ENCODE measurements at regions not wholly inside any gene's neighbourhood (a gene's known extent, or its start where the extent isn't known, plus 50 kb on each side); places are given as distances from the start of the nearest gene placed in this dataset.

DNA sequence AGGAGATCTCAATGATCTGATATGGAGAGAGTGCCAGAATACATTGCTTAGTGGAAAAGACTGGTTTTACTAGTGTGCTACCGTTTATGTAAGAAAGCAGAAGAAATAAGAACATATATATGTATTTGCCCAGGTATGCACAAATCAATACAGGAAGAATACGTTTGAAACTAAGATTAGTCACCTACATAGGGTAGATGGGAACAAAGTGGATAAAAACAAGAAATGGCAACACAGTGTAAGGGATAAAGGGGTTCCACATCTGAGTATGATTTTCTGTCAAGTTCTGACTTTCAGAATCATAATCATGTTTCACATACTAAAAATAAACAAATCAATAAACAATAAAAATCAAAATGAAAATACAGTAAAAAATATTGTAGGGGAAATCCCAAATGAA, 148.6 kb upstream of the NAMPT start:
- no peak for TF ChIP-seq ZFX (IDR thresholded peaks at IDR 0.05; ENCODE audit: borderline replicate concordance)
- TF ChIP-seq, protein P1, sequence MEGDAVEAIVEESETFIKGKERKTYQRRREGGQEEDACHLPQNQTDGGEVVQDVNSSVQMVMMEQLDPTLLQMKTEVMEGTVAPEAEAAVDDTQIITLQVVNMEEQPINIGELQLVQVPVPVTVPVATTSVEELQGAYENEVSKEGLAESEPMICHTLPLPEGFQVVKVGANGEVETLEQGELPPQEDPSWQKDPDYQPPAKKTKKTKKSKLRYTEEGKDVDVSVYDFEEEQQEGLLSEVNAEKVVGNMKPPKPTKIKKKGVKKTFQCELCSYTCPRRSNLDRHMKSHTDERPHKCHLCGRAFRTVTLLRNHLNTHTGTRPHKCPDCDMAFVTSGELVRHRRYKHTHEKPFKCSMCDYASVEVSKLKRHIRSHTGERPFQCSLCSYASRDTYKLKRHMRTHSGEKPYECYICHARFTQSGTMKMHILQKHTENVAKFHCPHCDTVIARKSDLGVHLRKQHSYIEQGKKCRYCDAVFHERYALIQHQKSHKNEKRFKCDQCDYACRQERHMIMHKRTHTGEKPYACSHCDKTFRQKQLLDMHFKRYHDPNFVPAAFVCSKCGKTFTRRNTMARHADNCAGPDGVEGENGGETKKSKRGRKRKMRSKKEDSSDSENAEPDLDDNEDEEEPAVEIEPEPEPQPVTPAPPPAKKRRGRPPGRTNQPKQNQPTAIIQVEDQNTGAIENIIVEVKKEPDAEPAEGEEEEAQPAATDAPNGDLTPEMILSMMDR (IDR thresholded peaks at IDR 0.05) = no peak
- H3K27ac ChIP-seq = no peak overlapping the region

DNA sequence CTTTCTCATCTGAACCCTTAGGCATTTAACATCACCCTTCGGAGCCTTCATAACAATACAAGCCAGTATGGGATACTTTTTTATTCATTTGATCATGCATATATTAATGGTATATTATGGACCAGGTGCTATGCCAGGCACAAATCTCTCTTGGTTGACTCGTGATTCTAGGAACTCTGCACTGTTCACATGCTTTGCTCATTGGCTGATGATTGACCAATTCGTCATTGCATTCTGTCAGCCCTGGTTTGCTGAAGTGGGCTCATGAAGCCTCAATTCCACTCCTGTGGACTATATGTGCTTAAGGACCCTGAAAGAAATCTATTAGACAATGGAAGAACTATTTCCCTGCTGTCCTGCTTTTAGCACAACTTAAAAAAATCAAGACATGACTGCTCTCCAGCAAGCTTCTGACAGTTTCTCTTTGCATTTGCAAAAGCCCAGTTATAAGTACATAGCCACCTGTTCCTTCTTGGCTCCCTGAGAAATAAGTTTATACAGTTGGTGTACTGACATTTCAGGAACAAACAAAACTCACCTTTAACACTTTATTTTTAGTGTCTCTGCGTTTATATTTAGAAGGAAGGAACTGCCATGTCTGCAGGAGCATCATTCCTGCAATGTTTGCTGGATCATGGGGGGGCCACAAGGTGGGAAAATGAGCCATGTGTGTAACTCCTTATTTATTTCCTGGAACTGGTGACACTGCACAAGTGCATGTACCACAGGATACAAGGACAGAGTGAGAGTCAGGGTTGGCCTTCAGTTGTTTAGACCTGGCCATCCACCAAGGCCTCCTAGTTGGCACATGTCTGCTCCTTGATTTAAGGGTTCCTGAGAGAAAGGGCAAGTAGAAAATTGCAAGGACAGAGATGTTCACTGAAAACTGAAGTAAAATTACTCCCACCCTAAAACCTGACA, 146.0 kb upstream of the NAMPT start:
- no peak overlapping the region for H3K27ac ChIP-seq
- TF ChIP-seq, protein P1 (IDR thresholded peaks at IDR 0.05) = no peak
- no peak for TF ChIP-seq ZFX (IDR thresholded peaks at IDR 0.05; ENCODE audit: borderline replicate concordance)

DNA sequence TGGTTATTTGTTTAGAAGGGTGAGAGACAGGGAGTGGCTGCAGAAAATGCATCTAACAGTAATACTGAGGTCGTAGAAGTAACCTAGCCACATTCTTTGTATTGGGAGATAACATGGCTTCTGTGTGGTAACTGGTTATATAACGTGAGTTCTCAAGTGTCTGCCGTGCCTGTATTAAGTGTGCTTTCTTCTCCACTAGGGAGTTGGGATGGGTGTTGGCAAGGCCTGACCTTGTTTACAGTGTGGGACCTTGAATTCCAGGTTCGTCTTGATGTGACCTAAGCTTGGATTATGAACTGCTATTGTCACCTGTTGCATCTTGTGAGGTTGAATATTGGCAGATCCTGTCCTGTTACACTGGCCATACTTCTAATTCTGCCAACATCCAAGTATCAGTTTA, 145.3 kb upstream of the NAMPT start:
- no peak for TF ChIP-seq ZFX (IDR thresholded peaks at IDR 0.05; ENCODE audit: borderline replicate concordance)
- TF ChIP-seq, protein P1 (IDR thresholded peaks at IDR 0.05) = no peak
- H3K27ac ChIP-seq = no peak overlapping the region

DNA sequence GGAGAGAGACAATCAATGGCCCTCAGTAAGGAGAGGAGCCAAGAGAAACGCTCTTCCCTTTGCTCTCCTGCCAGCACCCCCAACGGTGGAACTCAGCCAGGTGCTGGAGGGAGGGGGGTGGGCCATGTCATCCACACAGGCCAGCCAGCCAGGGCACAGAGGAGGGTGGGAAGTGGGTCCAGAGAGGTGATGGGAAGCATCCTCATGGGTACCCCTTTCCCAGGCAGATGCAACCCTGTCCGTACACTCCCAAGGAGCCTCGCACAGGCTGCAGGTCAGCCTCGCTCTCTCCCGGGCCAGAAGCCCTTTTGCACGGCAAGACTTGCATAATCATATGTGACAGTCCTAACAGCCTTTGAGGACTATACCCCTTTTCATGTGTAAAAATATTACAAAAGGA, 142.0 kb upstream of the NAMPT start:
- H3K27ac ChIP-seq = no peak overlapping the region
- TF ChIP-seq, protein P1 (IDR thresholded peaks at IDR 0.05) = no peak
- no peak for TF ChIP-seq ZFX (IDR thresholded peaks at IDR 0.05; ENCODE audit: borderline replicate concordance)

DNA sequence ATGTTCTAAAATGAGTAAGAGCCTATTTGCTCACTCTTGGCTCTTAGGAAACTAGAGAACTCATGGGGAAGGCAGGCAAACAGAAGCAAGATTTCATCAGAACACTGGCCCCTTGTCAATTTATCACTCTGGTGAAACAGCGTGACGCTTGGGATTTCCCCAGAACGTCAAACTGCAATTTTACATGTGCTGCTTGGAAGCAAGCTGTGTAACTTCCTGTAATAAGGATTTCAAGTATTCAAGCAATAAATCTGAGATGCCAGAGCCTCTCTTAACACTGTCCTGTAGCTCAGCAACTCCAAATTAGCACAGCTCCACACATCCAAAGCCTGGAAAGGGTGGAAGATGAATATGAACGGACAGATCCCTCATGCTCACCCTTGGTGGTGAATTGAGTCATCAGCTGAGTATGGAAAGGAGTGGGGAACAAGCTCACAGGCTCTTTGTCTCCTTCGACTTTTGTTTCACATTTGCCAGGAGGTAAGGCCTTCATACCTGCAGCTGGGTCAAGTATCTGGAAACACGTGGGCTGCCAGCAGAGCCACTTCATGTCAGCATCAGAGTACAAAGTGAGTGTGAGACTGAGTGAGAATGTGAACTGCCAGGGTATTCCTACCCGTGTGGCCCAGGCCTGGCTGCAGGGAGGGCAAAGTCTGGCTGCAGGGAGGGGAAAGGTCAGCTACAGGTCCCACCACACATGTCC, 140.4 kb upstream of the NAMPT start:
- no peak overlapping the region for H3K27ac ChIP-seq
- TF ChIP-seq, protein P1 (IDR thresholded peaks at IDR 0.05) = no peak
- TF ChIP-seq ZFX (IDR thresholded peaks at IDR 0.05; ENCODE audit: borderline replicate concordance) = no peak

DNA sequence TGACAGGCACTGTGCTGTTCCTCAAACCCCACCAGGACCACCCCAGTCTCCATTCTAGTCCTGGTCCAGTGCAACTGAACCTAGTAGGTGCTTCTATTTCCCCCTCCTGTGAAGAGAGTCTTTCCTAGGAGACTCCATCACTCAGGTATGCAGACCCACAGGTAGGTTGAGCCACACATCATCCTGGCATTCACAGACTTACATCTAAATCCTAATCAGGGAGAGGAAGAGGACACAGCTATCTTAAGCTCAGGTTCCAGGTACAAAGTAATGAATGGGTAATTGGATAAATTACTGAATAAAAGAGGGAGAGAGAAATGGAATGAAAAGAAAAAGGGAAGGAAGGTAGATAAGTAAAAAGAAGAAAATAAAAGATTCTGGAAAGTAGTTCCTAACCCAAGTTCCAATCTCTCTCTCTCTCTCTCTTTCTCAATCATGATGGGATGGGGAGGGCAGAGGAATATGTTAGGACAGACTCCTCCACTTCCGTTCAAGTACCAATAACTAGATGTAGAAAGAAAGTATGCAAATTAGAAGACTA, 139.8 kb upstream of the NAMPT start:
- no peak overlapping the region for H3K27ac ChIP-seq

More for the DNA sequence above, 139.8 kb upstream of the NAMPT start:
- TF ChIP-seq, protein P1 (IDR thresholded peaks at IDR 0.05) = no peak
- no peak for TF ChIP-seq ZFX (IDR thresholded peaks at IDR 0.05; ENCODE audit: borderline replicate concordance)

All from 22Rv1 (cell line).